Esophagus squamous epithelium (tissue), 4 donors: ENCODE measurements at regions not wholly inside any gene's neighbourhood (a gene's known extent, or its start where the extent isn't known, plus 50 kb on each side); places are given as distances from the start of the nearest gene placed in this dataset.
"Not testable (repeated sequence)": the region's sequence is repeated elsewhere in the genome, so short reads cannot be mapped to it uniquely, and the experiment has no call there.

Experiments used
- CTCF ChIP-seq, 6 experiments: fragments of 450-650 bp in 4 of 6; fragments of 200-600 bp in 2 of 6; sonication (generic) in 2 of 6; IDR thresholded peaks; one replicate each; pipeline ENCODE4 v1.5.1; 2016 to 2019; ENCODE audit warnings: antibody characterized with exemption in 6 of 6, mild to moderate bottlenecking in 4 of 6, moderate library complexity in 4 of 6
- POLR2A ChIP-seq, 4 donors: fragments of 450-650 bp; IDR thresholded peaks; one replicate each; pipeline ENCODE4 v1.6.1; 2017; ENCODE audit warnings: antibody characterized with exemption in 4 of 4, mild to moderate bottlenecking in 4 of 4, moderate library complexity in 3 of 4

- TF ChIP-seq CTCF, POLR2A (IDR thresholded peaks at IDR 0.05): not testable (repeated sequence)
These were observed 1627.4 kb downstream of the SPATA31A7 start for GRCh38 chr9:62817214-62817613.
